HG02571 (cell line): ENCODE measurements at regions not wholly inside any gene's neighbourhood (a gene's known extent, or its start where the extent isn't known, plus 50 kb on each side); places are given as distances from the start of the nearest gene placed in this dataset.

Experiments used
- ATAC-seq: cut with Tn5 transposase; IDR thresholded peaks from one replicate; pipeline ENCODE4 v1.9.1; 2021; ENCODE audit warnings: mild to moderate bottlenecking, moderate library complexity; ENCODE audit not compliant: unreplicated experiment

DNA sequence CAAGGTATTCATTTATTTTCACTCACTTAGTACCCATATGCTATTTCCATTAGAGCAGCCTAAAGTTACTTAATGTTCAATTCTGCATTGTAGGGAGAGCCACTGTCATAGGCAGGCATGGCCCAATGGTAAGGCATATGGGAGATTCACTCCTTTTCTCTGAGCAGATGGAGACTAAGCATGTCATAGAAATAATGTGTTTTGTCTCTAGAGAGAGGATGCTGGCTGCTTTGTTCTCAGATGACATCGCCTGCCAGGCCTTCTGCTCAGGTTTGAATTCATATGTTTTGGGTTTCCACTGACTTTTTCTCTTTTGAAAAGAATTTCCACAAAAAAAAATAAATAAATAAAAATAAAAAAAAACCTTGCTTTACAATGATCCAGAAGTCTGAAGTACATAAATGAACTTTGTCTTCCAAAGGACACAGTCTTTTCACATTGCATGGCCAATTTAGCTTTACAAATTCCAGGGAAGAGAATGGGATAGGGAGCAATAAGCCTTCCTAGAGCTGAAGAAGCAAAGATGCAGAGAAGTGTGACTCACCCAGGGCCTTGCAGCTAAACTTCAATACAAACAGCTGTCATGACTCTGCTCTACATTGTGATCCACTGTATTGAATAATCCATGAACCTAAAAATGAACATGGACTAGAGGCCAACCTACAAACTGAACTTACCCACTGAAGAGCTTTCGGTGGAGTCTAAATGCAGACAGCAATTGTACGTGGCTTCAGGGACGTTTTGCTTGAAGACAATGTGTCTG, 422.5 kb downstream of the CMPK2 start:
- no peak for ATAC-seq

DNA sequence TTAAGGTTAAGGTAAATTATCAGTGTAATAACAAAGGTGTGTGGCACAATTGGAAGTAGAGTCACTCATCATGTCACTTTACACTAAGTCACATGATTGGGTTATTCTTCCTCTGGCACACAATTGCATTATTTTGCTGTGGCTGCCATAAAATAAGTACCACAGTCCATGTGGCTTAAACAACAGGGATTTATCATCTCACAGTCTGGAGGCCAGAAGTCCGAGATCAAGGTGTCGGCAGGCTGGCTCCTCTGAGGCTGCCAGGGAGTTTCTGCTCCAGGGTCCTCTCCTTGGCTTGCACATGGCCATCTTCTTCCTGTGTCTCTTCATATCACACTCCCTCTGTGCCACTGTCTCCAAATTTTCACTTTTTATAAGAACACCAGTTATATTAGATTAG, 421.2 kb downstream of the CMPK2 start:
- no peak for ATAC-seq

DNA sequence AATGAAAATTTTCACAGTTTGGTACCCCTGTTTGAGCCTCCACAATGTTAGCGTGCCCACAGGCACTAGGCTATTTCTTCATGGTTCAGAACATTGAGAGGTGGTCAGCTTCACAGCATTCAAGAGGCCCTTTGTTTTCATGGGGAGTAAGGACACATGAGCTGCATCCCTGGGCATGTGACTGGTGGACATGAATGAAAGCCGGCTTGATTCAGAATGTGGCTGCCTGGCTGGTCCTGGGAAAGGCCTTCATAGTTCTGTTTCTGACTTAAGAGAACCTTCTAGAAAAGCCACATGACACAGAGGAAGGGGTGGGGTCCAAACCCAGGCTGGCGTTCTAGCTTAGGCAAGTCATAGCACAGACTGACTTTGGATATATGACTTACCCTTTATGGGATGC, 420.6 kb downstream of the CMPK2 start:
- no peak for ATAC-seq

DNA sequence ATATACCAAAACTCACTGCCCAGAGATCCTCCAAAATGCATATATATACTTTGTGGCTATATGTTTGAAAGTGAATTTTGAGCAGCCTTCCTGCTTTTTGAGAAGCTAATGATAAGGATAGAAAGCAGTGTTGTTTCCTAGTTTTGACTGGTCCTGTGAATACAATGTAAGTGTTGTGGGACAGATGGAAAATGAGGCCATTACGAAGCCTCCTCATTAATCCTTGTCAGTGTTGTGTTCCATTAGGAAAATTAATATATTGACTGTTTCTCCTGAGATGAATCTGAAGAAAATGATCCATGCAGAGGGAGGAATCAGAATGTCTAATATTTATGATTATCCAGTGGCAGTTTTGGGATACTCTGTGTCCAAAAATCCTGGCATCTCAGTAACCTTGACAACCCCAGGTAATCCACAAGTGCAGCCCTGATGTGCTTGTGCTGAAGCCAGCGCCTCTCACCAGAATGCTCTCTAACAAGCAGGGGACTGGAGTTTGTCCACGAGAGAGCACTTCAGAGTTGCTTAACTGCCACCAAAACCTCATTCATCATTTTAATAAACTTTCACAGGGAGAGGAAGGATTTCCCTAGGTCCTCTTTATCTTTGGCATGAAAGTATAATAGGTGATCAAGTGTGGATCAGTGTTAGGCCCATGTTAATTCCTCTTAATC, 418.6 kb downstream of the CMPK2 start:
- no peak for ATAC-seq

DNA sequence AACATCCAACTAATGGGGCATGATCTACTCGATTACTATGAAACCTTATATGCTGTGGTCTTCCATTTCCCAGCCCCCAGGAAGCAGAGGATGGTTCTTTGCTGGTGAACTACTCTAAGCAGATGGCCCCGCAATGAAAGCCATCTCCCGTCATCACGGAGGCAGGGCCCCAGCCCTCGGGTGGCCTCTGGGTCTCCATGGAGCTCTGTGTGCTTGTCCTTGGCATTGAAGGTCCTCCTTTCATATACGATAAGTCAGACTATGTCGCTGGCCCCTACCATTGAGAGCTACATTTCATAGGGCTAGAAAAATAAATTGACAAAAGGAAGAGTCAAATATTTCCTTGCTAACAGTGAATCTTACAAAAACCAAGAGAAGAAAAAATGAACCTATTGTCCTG, 416.8 kb downstream of the CMPK2 start:
- ATAC-seq: no peak

DNA sequence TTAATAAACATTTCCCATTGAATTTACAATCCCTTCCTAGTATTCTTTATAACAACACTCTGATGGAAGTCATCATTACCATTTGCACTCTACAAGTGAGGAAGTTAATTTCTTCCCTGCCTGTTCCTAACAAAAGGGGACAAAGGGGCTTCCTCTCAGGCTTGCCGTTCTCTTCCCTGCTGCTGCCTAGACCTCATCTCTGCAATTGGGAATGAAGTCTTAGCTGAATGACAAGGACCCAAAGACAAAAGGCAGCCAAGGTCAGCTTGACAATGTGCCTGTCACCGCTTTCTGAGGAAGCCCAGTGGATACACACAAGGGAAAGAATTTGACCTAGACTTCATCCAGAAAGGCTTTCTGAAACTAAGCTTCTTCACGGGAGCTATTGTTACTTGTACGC, 416.4 kb downstream of the CMPK2 start:
- no peak for ATAC-seq

DNA sequence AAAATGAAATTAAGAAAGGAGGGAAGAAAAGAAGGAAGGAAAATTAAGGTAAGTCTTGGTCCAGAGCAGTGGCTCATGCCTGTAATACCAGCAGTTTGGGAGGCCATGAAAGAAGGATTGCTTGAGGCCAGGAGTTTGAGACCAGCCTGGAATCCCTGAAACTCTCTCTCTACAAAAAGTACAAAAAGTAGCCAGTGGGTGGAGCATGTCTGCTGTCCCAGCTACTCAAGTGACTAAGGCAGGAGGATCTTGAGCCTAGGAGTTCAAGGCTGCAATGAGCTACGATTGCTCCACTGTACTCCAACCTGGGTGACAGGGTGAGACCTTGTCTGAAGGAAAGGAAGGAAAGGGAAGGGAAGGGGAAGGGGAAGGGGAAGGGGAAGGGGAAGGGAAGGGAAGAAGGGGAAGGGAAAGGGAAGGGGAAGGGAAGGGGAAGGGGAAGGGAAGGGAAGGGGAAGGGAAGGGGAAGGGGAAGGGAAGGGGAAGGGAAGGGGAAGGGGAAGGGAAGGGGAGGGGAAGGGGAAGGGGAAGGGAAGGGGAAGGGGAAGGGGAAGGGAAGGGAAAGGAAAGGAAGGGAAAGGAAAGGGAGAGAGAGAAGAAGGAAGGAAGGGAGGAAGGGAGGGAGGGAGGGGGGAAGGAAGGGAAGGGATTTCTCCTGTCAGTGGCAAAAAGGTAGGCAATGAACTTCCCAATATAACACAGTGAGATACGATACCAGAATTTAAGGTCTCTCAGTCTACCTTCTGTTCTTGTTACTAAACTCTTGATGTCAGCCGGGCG, 412.8 kb downstream of the CMPK2 start:
- ATAC-seq: no peak

DNA sequence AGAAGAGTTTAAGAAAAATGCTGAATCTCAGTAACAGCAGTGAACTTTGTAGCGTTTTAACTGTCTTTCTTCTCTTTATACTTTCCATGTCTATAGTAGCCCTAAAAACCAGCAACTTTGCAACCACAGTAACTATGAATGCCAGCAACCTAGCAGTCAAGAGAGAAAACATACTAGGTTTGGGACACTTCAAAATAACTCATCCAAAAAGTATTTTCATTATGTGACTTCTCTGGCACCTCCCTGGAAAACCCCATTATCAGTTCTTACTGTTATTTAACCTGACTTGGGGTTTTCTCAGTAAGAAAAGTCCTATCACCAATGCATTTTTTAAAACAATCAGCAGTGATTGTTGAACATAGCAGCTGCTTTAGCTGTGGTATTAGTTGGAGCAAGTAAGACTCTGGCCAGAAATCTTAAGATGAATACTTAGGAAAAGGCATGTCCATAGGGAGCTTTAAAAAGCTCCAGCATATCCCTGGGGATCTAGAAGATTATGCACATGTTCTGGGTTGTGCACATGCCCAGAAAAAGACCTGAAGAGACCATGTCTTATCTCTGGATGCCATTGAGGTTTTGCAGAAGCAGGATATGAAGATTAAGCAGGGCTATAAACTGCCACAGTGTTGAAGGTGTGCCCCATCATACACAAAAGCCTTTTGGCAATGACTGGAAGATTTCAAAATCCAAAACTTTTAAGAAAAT, 411.3 kb downstream of the CMPK2 start:
- ATAC-seq: no peak

DNA sequence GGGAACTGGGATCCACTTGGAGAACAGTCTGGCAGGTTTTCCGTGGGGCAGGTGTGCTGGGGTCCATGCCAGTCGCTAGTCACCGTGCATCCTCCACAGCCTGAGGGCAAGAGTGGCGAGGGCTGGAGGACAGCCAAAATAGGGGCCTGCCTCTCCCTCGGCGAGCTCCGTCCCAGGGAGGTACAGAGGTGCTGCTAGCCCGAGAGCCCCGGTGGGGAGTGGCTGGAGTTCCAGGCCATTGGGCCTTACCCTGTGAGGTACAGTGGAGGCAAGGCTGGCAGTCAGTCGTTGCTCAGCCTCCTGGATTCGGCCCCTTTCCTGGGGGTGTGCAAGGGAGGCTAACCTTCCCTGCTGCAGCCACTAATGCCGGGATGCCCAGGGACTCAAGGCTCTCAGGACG, 406.6 kb downstream of the CMPK2 start:
- ATAC-seq: no peak

DNA sequence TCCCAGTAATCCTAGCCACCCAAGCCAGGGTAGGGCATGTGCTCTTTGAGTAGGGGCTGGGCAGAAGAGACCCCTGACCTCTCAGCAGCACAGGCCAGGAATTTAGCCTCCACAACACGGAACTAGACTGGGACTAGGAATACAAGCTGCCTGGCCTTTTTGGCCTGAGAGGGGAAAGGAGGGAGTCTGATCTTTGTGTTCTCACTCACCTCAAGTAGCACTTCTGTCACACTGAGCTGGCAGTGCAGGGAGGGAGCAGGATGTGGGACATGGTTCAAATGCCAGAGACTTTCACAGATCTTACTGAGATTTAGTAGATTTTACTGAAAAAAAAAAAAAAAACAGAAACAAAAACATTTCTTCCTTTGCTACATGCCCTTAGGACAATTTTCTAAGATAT, 395.2 kb downstream of the CMPK2 start:
- ATAC-seq: no peak

DNA sequence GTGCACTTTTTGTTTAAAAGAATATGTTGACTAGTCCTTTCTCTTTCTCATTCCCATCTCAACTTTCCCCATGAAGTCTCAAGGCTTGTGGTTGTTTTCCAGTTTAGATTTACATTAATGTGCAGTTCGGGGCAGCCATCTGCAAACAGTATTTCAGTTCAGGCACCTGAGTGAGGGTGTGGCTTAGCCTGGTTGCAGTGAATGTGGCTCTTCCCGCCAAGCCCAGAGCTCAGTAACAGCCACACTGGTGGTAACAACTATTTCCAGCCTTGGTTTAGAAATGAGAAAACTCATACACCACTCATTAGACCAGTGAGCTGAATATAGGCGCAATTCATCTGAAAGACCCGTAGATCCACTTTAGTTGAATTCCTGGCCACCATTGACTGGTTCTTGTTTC, 394.3 kb downstream of the CMPK2 start:
- ATAC-seq: no peak

DNA sequence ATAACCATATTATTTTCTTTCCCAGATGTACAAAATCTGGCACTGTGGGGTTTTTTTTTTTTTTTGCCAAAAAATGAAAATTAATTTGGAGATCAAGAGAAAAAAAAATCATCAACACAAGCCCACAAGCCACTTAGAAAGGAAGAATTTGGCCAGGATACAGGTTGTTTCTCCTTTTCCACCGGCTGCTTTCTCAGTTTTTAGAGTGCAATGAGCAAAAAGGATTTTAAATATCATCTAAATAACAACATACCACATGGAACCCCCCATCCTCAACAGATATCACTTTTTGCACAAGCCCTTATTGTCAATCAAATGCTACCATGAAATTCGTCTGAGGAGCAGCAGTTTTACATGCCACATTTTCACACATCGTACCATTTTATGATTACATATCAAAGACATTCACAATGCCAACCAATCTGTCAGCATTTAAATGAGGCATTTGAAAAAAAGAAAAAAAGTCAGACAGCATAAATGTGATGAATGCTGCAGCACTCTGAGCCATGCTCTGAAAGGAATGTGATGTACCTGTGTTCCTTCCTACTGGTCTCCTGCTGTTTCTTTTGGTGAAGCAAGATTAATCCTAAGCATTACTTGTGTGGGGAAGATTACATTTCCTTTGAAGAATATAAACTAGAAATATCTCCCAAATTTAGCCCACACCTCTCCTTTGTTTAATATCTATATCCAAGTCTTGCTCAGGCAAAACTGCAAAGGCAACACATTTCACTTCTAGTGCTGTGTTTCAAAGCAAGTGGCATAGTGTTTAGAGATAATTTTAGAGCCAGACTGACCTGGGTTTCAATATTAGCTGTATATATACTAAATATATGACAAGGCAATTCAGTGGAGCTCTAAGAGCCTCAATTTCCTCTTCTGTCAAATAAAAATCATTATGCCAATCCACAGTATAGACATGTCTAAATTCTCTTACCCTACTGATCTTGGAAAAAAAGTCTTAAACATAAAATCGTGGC, 391.3 kb downstream of the CMPK2 start:
- no peak for ATAC-seq

DNA sequence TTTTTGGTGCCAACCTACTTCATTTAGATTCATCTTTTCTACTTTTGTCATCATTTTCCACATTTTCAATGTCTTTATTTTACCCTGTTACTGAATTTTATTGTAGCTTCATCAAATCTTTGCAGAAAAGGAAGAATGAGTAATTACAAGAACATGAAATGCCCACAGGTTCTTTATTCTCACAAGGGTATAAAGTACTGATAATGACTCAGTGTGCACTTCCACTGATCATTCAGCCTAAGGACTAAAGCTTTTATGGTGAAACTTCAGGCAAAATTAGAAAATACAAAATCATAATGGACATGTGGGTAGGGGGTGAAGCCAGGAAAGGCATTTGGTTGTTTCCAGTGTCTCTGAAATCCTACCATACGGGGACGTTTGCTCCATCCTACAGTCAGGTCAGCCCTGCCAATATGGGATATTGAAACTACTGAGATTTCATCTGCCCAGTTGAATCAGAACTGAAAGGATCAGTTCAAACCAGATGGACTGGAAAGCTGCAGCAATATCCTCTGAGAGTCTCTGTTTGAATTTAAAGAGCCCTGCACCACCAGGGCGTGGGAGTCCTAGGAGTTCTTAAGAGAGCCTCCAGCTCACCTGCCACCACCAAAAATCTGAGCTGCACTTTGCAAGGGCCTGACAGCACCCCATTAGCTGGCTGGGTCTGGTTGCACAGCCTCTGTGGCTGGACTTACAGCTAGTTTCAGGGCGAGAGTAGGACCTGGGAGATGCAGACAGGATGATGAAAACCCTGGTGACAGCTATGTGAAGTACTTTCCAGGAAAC, 390.4 kb downstream of the CMPK2 start:
- ATAC-seq: no peak

DNA sequence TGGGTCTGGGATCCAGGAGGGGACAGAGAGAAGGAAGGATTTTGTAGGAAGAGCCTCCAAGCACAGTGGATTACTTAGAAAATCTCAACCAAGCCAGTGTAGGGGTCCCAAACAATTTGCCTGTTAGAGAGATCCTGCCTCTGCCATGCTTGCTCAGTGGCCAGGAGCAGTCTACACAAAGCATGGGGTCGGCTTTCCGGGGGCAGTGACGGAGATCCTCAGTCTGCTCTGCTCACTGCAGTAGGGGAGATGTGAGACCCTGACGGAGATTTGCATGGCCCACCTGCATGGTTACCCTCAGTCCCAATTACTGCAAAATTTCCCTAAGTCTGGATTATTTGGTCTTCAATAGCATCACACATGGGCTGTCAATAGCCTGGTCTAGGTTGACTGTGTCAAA, 385.2 kb downstream of the CMPK2 start:
- ATAC-seq: no peak

DNA sequence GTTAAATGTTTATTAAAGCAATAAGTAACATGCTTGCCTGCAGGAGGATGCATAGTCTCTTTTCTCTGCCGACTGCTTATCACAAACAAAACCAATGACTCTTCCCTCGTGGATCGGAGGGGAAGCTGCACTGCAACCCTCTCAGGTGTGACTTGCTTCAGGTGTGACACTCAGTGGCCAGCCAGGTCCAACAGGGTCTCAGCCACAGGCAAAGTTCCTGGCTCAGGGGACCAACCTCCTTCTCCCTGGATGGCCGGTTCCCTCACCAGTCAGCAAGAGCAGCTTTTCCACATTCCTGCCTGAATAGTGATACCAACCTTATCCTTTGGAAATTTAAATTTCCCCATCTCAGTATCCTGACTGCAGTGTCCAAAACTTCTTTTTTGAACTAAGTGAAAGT, 383.5 kb downstream of the CMPK2 start:
- ATAC-seq: no peak

DNA sequence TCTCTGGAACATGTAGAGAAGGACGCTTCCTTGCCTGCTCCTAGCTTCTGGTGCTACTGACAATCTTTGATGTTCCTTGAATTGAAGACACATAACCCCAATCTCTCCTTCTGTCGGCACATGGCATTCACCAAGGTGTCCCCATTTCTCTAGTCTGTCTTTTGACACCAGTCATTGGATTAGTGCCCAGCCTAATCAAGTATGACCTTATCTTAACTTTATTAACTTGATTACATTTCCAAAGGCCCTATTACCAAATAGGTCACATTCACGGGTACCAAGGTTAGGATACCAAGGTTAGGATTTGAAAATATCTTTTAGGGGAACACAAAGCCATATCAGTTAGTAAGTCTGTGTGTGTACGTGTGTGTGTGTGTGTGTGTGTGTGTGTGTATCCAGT, 377.9 kb downstream of the CMPK2 start:
- no peak for ATAC-seq

DNA sequence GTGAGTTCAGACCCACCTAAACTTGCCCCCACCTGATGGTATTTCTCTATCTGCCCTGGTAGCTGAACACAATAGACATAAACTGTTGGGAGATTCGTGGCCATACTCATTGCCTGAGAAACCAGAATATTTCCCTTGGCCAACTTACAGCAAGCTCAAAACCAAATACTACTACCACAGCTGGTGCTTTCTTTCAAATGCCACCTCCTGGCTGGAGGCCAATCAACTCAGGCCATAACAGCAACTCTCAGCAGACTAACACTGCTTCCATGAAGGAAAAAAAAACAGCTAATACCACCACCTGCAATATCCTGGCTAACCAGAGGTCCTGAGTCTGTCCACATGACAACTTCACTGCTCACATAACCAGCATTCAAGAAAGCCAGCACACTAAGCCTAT, 373.1 kb downstream of the CMPK2 start:
- no peak for ATAC-seq

DNA sequence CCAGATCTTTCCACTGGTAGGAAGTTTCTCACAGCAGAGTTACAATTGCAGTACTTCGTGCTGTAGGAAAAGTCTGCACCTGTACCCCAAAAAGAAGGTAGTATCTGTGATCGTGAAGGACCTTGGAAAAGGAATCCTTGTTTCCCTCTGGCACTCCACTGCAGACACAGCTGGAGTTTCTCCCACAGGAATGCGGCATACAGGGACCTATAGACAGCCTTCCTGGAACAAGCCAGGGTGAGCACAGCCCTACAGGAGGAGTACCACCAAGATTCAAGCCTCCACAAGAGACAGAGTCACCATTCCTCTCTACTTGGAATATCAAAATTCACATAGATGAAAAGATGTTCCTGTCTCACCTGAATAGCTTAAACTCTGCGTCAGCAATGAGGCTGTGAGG, 372.4 kb downstream of the CMPK2 start:
- ATAC-seq: no peak

DNA sequence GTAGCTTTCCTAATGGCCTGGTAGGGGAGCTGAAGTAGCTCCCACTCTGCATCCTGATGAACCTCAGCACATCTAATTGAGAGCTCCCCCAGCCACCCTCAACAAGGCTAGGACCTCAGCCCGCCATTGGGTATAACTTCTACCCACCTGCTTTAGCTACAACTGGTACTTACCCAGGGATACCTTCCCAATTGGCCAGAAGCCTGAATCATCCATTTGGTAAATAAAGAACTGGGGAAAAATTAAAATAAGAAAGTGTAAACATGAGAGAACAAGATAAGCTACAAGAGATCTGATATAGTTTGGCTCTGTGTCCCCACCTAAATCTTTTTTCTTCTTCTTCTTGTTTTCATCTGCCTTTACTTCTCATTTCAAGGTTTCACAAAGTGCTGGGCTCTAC, 372.0 kb downstream of the CMPK2 start:
- ATAC-seq: no peak
